ENCODE measurements at regions not wholly inside any gene's neighbourhood (a gene's known extent, or its start where the extent isn't known, plus 50 kb on each side); places are given as distances from the start of the nearest gene placed in this dataset.
A peak's percentile ranks its signal among the peaks of the same experiment; 100 is the strongest.

DNA sequence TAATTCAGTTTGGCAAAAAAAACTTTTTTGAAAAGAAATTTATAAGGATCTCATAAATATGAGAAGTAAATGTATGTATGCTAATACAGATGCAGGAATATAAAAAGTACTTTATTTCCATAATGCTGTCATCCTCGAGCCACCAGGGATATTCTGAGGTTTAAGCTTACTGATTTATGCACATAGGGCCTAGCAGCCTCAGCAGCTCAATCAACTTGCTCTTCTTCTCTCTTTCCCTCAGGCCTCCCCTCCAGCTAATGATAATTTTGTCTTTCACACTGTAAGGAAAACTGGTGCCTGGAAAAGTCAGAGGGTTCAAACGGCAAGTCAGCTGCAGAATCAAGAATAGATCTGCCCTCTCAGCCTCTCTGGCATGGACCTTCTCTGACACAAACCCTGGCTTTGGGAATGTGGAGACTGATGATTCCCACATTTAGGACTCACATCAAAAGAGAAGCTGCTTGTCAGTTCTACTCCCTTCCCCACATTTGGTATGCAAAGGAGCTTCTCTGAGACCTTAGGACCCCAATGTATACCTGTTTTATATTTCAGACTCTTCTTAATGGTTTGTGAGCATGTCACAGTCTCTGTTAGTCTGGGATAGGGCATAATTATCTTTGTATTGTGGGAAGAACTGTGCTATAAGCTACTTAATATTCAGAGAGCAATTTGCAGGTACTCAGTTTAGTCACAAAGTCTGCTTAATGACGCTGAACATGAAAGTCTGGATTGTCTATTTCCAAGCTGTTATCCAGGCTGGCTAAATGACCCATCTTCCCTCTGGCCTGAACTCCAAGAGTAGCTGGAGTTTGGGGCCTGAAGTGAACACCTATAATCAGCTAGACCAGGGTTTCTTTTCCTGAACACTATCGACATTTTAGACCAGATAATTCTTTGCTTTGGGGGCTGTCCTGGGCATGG, 52.1 kb upstream of the DIPK1A start:
- DNase-seq (ENCODE audit: low spot score), result no peak

DNA sequence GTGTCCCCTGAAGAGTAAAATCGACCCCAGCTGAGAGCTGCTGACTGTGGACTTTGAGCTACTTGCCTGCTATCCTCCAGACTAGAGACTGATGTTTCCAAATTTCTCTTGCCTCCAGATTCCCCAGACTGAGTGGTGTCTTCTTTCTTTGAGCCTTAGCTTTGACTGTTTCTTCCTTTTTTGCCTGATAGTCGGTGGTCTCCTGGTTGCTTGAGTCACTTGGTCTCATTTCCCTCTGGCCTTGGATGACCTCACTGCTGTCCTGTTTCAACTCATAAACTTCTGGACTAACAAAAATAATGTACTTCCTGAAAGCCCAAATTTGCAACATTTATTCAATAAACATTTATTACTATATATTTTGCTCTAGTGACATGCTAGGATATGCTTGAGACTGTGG, 52.9 kb upstream of the DIPK1A start:
- no peak for DNase-seq (ENCODE audit: low spot score)

DNA sequence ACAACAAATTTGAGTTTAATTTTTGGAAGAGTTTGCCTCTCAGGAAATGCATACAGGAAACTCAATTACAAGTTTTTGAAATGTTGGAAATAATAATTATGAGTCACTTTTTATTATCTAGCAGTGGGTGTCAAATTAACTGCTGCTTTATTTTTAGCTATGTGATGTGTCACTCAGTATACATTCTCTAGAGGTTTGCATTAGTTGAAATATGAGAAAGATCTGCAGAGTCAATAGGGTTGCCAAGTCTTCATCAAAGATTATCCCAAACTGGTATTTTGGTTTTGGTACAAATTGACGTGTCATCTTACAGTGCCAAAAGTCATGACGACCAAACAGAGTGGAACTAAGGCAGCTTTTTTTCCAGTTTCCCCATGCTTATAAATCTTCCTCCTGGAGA, 54.3 kb upstream of the DIPK1A start:
- peak; percentile 7 for DNase-seq (ENCODE audit: low spot score)

GRCh38 chr1:93016171-93016570, 54.9 kb upstream of the DIPK1A start:
- no peak for DNase-seq (ENCODE audit: low spot score)

GRCh38 chr1:93021539-93022134, 57.4 kb upstream of the MTF2 start:
- DNase-seq (ENCODE audit: low spot score), result peak; percentile 66

- DNase-seq (ENCODE audit: low spot score), result no peak
Measured at GRCh38 chr1:93022580-93022979, 56.5 kb upstream of the MTF2 start.

GRCh38 chr1:93023281-93023680, 55.8 kb upstream of the MTF2 start:
- no peak for DNase-seq (ENCODE audit: low spot score)

GRCh38 chr1:93025572-93025971, 53.5 kb upstream of the MTF2 start:
- DNase-seq (ENCODE audit: low spot score), result no peak

DNA sequence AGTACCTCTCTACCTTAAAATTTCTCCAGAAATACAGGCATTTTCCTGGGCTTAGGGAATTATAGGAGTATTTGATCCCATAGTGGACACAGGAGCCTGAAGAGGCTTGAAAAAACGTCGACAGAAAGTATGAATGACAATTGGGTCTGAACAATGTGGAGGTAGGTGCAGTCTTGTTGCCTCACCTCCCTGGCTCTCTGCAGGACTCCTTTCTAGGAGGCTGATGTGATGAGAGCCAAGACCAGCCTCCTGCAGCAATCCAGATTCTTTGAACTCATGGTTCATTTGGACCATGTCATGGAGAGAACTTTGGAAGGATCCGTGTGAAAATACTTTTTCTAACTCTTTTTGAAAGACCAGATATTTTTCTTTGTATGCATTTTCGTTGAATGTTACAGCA, 50.5 kb upstream of the MTF2 start:
- DNase-seq (ENCODE audit: low spot score), result no peak

Data from SW480 (cell line).